Caco-2 (cell line): ENCODE measurements at regions not wholly inside any gene's neighbourhood (a gene's known extent, or its start where the extent isn't known, plus 50 kb on each side); places are given as distances from the start of the nearest gene placed in this dataset.

Experiments used
- BruUV-seq: library from RNA; stranded (reverse); fragments of 400-500 nt; replicated peaks from 2 replicates; lab custom pipeline; 2021; lab: Mats Ljungman, UMichigan
- CTCF ChIA-PET: fragments of 300-600 bp; sonication (Branson Sonifier 250); formaldehyde crosslinking; loops from one replicate; lab custom pipeline; 2022; ENCODE audit warnings: antibody characterized with exemption; lab: Charles Lee
- POLR2A ChIA-PET: fragments of 300-600 bp; sonication (Branson Sonifier 250); formaldehyde crosslinking; loops from one replicate; lab custom pipeline; 2022; ENCODE audit warnings: antibody characterized with exemption; lab: Charles Lee
- DNase-seq, 2 experiments: peaks; one replicate each; pipeline versions ENCODE4 v3.0.0 to v3.0.0-alpha.2; 2020 to 2022
- H3K27me3 ChIP-seq: replicated peaks from 2 replicates; pipeline ENCODE4 v1.6.0; 2011; ENCODE audit warnings: low read length; ENCODE audit not compliant: control insufficient read depth, insufficient read depth
- H3K36me3 ChIP-seq: 2 replicates; pipeline ENCODE4 v1.5.1; 2011; ENCODE audit warnings: low read length; ENCODE audit not compliant: control insufficient read depth, insufficient read depth
- H3K4me1 ChIP-seq: fragments of 250-450 bp; sonication (Bioruptor Pico); 2 replicates; pipeline ENCODE4 v1.5.1; 2020; ENCODE audit warnings: mild to moderate bottlenecking
- H3K4me3 ChIP-seq: 2 replicates; pipeline ENCODE4 v1.5.1; 2011; ENCODE audit warnings: low read depth, mild to moderate bottlenecking, control low read depth, low read length
- H3K9me3 ChIP-seq: fragments of 250-450 bp; sonication (Bioruptor Pico); 2 replicates; pipeline ENCODE4 v1.5.1; 2020; ENCODE audit warnings: mild to moderate bottlenecking, moderate library complexity
- H3K27ac Mint-ChIP-seq: one replicate; pipeline ENCODE4 v1.8.0; 2022; ENCODE audit warnings: mixed read lengths; ENCODE audit not compliant: unreplicated experiment
- H3K27me3 Mint-ChIP-seq: one replicate; pipeline ENCODE4 v1.8.0; 2022; ENCODE audit warnings: mixed read lengths; ENCODE audit not compliant: insufficient read depth, unreplicated experiment
- H3K36me3 Mint-ChIP-seq: one replicate; pipeline ENCODE4 v1.8.0; 2022; ENCODE audit warnings: mild to moderate bottlenecking, mixed read lengths; ENCODE audit not compliant: insufficient read depth, unreplicated experiment
- H3K4me1 Mint-ChIP-seq: one replicate; pipeline ENCODE4 v1.8.0; 2022; ENCODE audit warnings: low read depth, mixed read lengths; ENCODE audit not compliant: unreplicated experiment
- H3K4me3 Mint-ChIP-seq: one replicate; pipeline ENCODE4 v1.8.0; 2022; ENCODE audit warnings: mild to moderate bottlenecking, moderate library complexity, mixed read lengths; ENCODE audit not compliant: unreplicated experiment
- H3K9me3 Mint-ChIP-seq: one replicate; pipeline ENCODE4 v1.8.0; 2022; ENCODE audit warnings: mixed read lengths; ENCODE audit not compliant: unreplicated experiment
- intact Hi-C: fragments of 100-400 bp; cut with micrococcal nuclease; formaldehyde crosslinking; loops from one replicate; pipeline ENCODE4 v1.10.0; 2022; ENCODE audit not compliant: unreplicated experiment
- TF ChIP-seq, protein P1 (sequence below), 2 experiments: fragments of 200-600 bp in 1 of 2; IDR thresholded peaks; 1 replicate in 1 of 2; 2 replicates in 1 of 2; pipeline versions ENCODE4 v1.5.1 to v1.8.0; 2011 to 2022; ENCODE audit warnings: antibody characterized with exemption in 1 of 2, control low read depth in 1 of 2, inconsistent platforms in 1 of 2, low read depth in 1 of 2, low read length in 1 of 2, mild to moderate bottlenecking in 1 of 2, moderate library complexity in 1 of 2; ENCODE audit not compliant: insufficient read depth in 1 of 2, severe bottlenecking in 1 of 2, unreplicated experiment in 1 of 2

- no TSS peak for BruUV-seq
- H3K27me3 Mint-ChIP-seq, result no peaks in the 10 kb centered on the region
- H3K36me3 ChIP-seq, result no peaks in the 10 kb centered on the region
- no peaks in the 10 kb centered on the region for H3K36me3 Mint-ChIP-seq
- no peaks in the 10 kb centered on the region for H3K9me3 Mint-ChIP-seq
- no peaks in the 10 kb centered on the region for H3K9me3 ChIP-seq
- H3K4me3 ChIP-seq, result no peak overlapping the region
- H3K27me3 ChIP-seq, result no peaks in the 10 kb centered on the region
- no peak for DNase-seq
- no peak overlapping the region for H3K4me3 Mint-ChIP-seq
- ChIA-PET CTCF (no interaction called here), POLR2A (no interaction called here)
- TF ChIP-seq, protein P1, sequence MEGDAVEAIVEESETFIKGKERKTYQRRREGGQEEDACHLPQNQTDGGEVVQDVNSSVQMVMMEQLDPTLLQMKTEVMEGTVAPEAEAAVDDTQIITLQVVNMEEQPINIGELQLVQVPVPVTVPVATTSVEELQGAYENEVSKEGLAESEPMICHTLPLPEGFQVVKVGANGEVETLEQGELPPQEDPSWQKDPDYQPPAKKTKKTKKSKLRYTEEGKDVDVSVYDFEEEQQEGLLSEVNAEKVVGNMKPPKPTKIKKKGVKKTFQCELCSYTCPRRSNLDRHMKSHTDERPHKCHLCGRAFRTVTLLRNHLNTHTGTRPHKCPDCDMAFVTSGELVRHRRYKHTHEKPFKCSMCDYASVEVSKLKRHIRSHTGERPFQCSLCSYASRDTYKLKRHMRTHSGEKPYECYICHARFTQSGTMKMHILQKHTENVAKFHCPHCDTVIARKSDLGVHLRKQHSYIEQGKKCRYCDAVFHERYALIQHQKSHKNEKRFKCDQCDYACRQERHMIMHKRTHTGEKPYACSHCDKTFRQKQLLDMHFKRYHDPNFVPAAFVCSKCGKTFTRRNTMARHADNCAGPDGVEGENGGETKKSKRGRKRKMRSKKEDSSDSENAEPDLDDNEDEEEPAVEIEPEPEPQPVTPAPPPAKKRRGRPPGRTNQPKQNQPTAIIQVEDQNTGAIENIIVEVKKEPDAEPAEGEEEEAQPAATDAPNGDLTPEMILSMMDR (IDR thresholded peaks at IDR 0.05; ENCODE audit: insufficient read depth in 1 of 2, low read depth in 1 of 2, low read length in 1 of 2, severe bottlenecking in 1 of 2, unreplicated experiment in 1 of 2), result no peak
- H3K27ac Mint-ChIP-seq, result no peak overlapping the region
- intact Hi-C loops, result no loop called here
- no peaks in the 10 kb centered on the region for H3K4me1 Mint-ChIP-seq
- H3K4me1 ChIP-seq, result no peaks in the 10 kb centered on the region
These were observed 669.0 kb downstream of the ZNF674 start for GRCh38 chrX:45876206-45876605.

DNA sequence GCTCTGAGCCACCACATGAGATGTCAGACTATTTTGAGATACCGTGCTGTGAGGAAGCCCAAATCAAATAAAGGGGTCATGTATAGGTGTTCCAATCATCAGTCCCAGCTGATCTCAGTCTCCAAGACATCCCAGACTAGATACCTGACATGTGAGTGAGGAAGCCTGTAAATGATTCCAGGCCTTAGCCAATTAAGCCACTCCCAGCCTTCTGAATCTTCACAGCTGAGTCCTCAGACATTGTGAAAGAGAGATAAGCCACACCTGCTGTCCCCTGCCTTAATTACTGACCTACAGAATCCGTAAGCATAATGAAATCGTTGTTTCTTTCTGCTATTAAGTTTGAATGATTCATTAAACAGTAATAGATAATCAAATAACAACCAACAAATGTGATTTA is 671.4 kb downstream of the ZNF674 start:
- H3K27me3 ChIP-seq, result no peaks in the 10 kb centered on the region
- TF ChIP-seq, protein P1 (IDR thresholded peaks at IDR 0.05; ENCODE audit: insufficient read depth in 1 of 2, low read depth in 1 of 2, low read length in 1 of 2, severe bottlenecking in 1 of 2, unreplicated experiment in 1 of 2), result no peak
- Mint-ChIP-seq H3K4me1 (no peaks in the 10 kb centered on the region), H3K36me3 (no peaks in the 10 kb centered on the region), H3K27ac (no peak overlapping the region), H3K27me3 (no peaks in the 10 kb centered on the region), H3K9me3 (no peaks in the 10 kb centered on the region), H3K4me3 (no peak overlapping the region)
- no peak for DNase-seq
- POLR2A ChIA-PET, result no interaction called here
- H3K9me3 ChIP-seq, result no peaks in the 10 kb centered on the region
- H3K36me3 ChIP-seq, result no peaks in the 10 kb centered on the region
- BruUV-seq, result no TSS peak
- no peaks in the 10 kb centered on the region for H3K4me1 ChIP-seq
- CTCF ChIA-PET, result no interaction called here
- H3K4me3 ChIP-seq, result no peak overlapping the region
- intact Hi-C loops, result no loop called here

DNA sequence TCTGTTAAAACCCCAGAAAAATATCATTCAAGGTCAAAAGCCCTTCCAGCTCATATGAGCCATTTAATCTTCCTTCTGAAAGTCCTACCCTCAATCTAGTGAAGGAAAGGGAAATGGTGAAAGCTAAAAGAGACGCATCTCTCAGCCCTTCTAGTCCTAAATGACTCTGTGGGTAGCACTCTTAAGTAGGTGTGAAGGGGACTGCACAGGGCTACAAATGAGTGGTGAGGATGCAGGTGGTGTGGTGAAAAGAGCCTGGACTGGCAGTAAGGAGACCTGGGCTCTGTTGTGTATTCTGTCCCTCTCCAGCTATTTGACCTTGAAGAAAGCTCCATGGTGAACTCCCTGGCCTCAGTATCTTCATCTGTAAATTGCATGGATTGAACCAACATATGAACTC is 671.8 kb upstream of the DIPK2B start:
- no TSS peak for BruUV-seq
- ChIA-PET CTCF (no interaction called here), POLR2A (no interaction called here)
- intact Hi-C loops, result no loop called here
- Histone ChIP-seq H3K36me3 (no peaks in the 10 kb centered on the region), H3K4me1 (no peaks in the 10 kb centered on the region), H3K9me3 (no peaks in the 10 kb centered on the region), H3K4me3 (no peak overlapping the region), H3K27me3 (no peaks in the 10 kb centered on the region)
- no peak for DNase-seq
- TF ChIP-seq, protein P1 (IDR thresholded peaks at IDR 0.05; ENCODE audit: insufficient read depth in 1 of 2, low read depth in 1 of 2, low read length in 1 of 2, severe bottlenecking in 1 of 2, unreplicated experiment in 1 of 2), result no peak
- no peaks in the 10 kb centered on the region for H3K27me3 Mint-ChIP-seq
- no peak overlapping the region for H3K27ac Mint-ChIP-seq
- no peaks in the 10 kb centered on the region for H3K36me3 Mint-ChIP-seq
- no peaks in the 10 kb centered on the region for H3K4me1 Mint-ChIP-seq
- no peak overlapping the region for H3K4me3 Mint-ChIP-seq
- H3K9me3 Mint-ChIP-seq, result no peaks in the 10 kb centered on the region
